Epidermal melanocyte (primary cell): ENCODE measurements at regions not wholly inside any gene's neighbourhood (a gene's known extent, or its start where the extent isn't known, plus 50 kb on each side); places are given as distances from the start of the nearest gene placed in this dataset.

ENCODE experiments used
- DNase-seq: peaks from one replicate; pipeline ENCODE4 v3.0.0; 2011; ENCODE audit warnings: low spot score; ENCODE audit not compliant: insufficient read length

- DNase-seq, result no peak
These were observed 77.8 kb upstream of the TARS1 start for GRCh38 chr5:33362915-33363314.

GRCh38 chr5:33363537-33363936 is 77.2 kb upstream of the TARS1 start:
- no peak for DNase-seq

DNA sequence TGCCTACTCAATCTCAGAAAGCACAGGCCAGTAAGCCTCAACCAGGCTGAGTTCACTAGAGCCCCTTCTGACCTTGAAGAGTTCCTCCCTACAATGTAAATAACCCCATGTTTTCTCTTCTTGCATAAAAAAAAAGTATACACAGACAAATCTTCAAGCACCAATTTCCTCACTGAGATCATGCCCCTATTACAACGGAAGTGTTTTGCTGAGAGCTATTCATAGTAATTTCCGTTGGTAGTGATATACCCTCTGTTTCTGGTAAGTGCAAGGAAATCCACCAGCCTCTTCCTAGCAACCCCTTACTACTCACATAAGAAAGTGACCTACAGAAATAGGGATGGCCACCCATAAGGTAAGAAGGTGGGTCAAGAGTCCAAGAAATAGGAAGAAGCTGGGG is 76.4 kb upstream of the TARS1 start:
- no peak for DNase-seq

- no peak for DNase-seq
These were observed 73.3 kb upstream of the TARS1 start for GRCh38 chr5:33367416-33367815.

GRCh38 chr5:33369485-33370465 is 71.0 kb upstream of the TARS1 start:
- DNase-seq, result no peak

- DNase-seq, result no peak
These were observed 70.3 kb upstream of the TARS1 start for GRCh38 chr5:33370466-33370859.

DNA sequence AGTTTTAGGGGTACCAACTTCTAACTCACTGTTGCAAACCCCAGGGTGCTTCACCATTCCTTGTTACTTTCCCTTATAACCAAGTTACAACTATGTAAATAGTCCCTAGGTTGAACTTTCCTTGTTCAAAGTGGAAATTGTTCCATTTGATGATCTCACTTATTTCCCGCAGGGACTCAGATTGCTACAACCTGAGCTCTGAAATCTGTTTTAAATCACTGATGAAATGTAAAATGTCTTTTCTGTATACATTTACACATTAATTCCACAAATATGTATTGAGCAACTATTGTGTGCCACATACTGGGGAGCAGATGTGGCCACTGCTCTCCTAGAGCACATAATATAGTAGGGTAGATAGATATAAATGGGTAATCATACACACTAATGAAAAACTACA is 69.1 kb upstream of the TARS1 start:
- DNase-seq, result no peak

GRCh38 chr5:33372721-33373472 is 67.9 kb upstream of the TARS1 start:
- no peak for DNase-seq

GRCh38 chr5:33375900-33376299 is 64.9 kb upstream of the TARS1 start:
- no peak for DNase-seq

GRCh38 chr5:33379757-33380156 is 61.0 kb upstream of the TARS1 start:
- no peak for DNase-seq

DNA sequence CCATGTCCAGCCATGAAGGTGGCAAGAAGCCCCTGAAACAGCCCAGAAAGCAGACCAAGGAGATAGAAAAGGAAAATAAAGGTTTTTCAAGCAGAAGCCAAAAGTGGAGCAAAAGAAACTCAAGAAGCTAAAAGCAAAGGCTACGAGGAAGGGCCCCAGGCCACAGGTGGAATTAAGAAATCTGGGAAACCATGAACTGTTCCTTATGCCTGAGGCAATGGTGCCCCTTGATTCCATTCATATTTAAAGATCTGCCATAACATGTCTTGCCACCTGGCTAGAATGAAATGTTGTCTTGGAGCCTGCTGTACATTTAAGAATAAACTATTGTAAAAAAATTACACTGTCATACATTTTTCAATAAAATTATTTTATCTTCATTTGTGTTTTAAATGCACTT is 59.5 kb upstream of the TARS1 start:
- DNase-seq, result no peak
